H1 (cell line): ENCODE measurements at regions not wholly inside any gene's neighbourhood (a gene's known extent, or its start where the extent isn't known, plus 50 kb on each side); places are given as distances from the start of the nearest gene placed in this dataset.

Experiments
- CTCF ChIA-PET: fragments of 300-600 bp; sonication (Branson Sonifier 250); formaldehyde crosslinking; loops from one replicate; lab custom pipeline; 2021; ENCODE audit not compliant: partially characterized antibody; lab: Charles Lee
- POLR2A ChIA-PET: fragments of 300-600 bp; sonication (Branson Sonifier 250); formaldehyde crosslinking; loops from one replicate; lab custom pipeline; 2021; ENCODE audit warnings: inconsistent platforms; ENCODE audit not compliant: partially characterized antibody; lab: Charles Lee
- DNase-seq, 2 experiments: peaks; one replicate each; pipeline versions ENCODE4 v3.0.0 to v3.0.0-alpha.2; 2010 to 2022; ENCODE audit warnings: low spot score in 2 of 2, low read depth in 1 of 2, mixed read lengths in 1 of 2
- FAIRE-seq: peaks from 2 replicates; lab custom pipeline; 2011; peaks lifted over from hg19 to GRCh38; lab: Jason Lieb, UNC
- H2AFZ ChIP-seq: 2 replicates; pipeline ENCODE4 v1.8.1; 2012; ENCODE audit warnings: low read length, inconsistent platforms
- H2AK5ac ChIP-seq: 2 replicates; pipeline ENCODE4 v1.6.1; 2013; ENCODE audit warnings: low read depth, low read length
- H2BK120ac ChIP-seq: replicated peaks from 2 replicates; pipeline ENCODE3; 2013; ENCODE audit warnings: low read depth, low read length, inconsistent platforms
- H2BK12ac ChIP-seq: 2 replicates; pipeline ENCODE4 v1.6.1; 2013; ENCODE audit warnings: low read depth, low read length
- H2BK15ac ChIP-seq: 2 replicates; pipeline ENCODE4 v1.6.1; 2013; ENCODE audit warnings: low read length
- H2BK20ac ChIP-seq: 2 replicates; pipeline ENCODE4 v1.6.1; 2013; ENCODE audit warnings: low read length
- H2BK5ac ChIP-seq: 2 replicates; pipeline ENCODE4 v1.6.1; 2013; ENCODE audit warnings: low read depth, low read length
- H3K14ac ChIP-seq: 2 replicates; pipeline ENCODE4 v1.6.1; 2013; ENCODE audit warnings: inconsistent platforms; ENCODE audit not compliant: insufficient read length
- H3K18ac ChIP-seq: 2 replicates; pipeline ENCODE4 v1.6.1; 2013; ENCODE audit warnings: low read length; ENCODE audit errors: extremely low read depth
- H3K23ac ChIP-seq: 2 replicates; pipeline ENCODE4 v1.6.1; 2013; ENCODE audit warnings: inconsistent platforms; ENCODE audit not compliant: insufficient read length
- H3K23me2 ChIP-seq: 2 replicates; pipeline ENCODE4 v1.6.1; 2013; ENCODE audit warnings: low read depth, low read length
- H3K27ac ChIP-seq: 2 replicates; pipeline ENCODE4 v1.6.1; 2011; ENCODE audit warnings: low read depth, low read length, inconsistent platforms
- H3K27me3 ChIP-seq, 4 experiments: replicated peaks in 1 of 4; 1 replicate in 1 of 4; 2 replicates in 3 of 4; pipeline versions ENCODE4 v1.6.1 to v1.8.1; 2011 to 2013; ENCODE audit warnings: low read length in 3 of 4, mild to moderate bottlenecking in 3 of 4, inconsistent platforms in 2 of 4, mixed read lengths in 2 of 4, moderate library complexity in 1 of 4; ENCODE audit not compliant: control insufficient read depth in 3 of 4, insufficient read depth in 3 of 4; ENCODE audit errors: extremely low read depth in 1 of 4
- H3K36me3 ChIP-seq, 4 experiments: 2 replicates each; pipeline versions ENCODE4 v1.6.1 to v1.8.1; 2011 to 2013; ENCODE audit warnings: mild to moderate bottlenecking in 4 of 4, low read length in 3 of 4, moderate library complexity in 2 of 4, control low read depth in 1 of 4, inconsistent platforms in 1 of 4; ENCODE audit not compliant: insufficient read depth in 4 of 4, control insufficient read depth in 2 of 4
- H3K4ac ChIP-seq: replicated peaks from 2 replicates; pipeline ENCODE3; 2013; ENCODE audit warnings: low read length, low read depth, mixed read lengths, inconsistent platforms; ENCODE audit not compliant: insufficient read length
- H3K4me1 ChIP-seq, 4 experiments: replicated peaks in 1 of 4; 1 replicate in 1 of 4; 2 replicates in 3 of 4; pipeline versions ENCODE4 v1.6.1 to v1.8.1; 2011 to 2013; ENCODE audit warnings: low read length in 3 of 4, inconsistent platforms in 2 of 4, mixed read lengths in 1 of 4; ENCODE audit not compliant: insufficient read depth in 4 of 4, control insufficient read depth in 3 of 4
- H3K4me2 ChIP-seq, 2 experiments: 2 replicates each; pipeline versions ENCODE4 v1.6.1 to v1.8.1; 2011 to 2013; ENCODE audit warnings: low read depth in 2 of 2, low read length in 2 of 2, control low read depth in 1 of 2, inconsistent platforms in 1 of 2, mild to moderate bottlenecking in 1 of 2; ENCODE audit not compliant: insufficient read depth in 1 of 2
- H3K4me3 ChIP-seq, 4 experiments: fragments of 200-600, 300-600 bp in 1 of 4; sonication (generic), shearing (Covaris generic), sonication (Bioruptor Twin) in 1 of 4; 2 replicates each; pipeline versions ENCODE4 v1.5.1 to v1.8.1; 2011 to 2016; ENCODE audit warnings: low read length in 4 of 4, low read depth in 3 of 4, control low read depth in 2 of 4, inconsistent platforms in 2 of 4, mild to moderate bottlenecking in 2 of 4, mixed read lengths in 1 of 4, moderate library complexity in 1 of 4; ENCODE audit not compliant: insufficient read depth in 2 of 4; ENCODE audit errors: extremely low read depth in 1 of 4
- H3K56ac ChIP-seq: replicated peaks from 2 replicates; pipeline ENCODE3; 2013; ENCODE audit warnings: low read depth, mild to moderate bottlenecking, mixed read lengths, low read length, inconsistent platforms; ENCODE audit not compliant: insufficient read length
- H3K79me1 ChIP-seq: 2 replicates; pipeline ENCODE4 v1.6.1; 2013; ENCODE audit warnings: low read depth, low read length, control low read depth
- H3K79me2 ChIP-seq, 2 experiments: 2 replicates each; pipeline versions ENCODE4 v1.6.1 to v1.8.1; 2012 to 2013; ENCODE audit warnings: low read length in 2 of 2, mild to moderate bottlenecking in 2 of 2, inconsistent platforms in 1 of 2; ENCODE audit not compliant: insufficient read depth in 2 of 2, control insufficient read depth in 1 of 2
- H3K9ac ChIP-seq, 4 experiments: replicated peaks in 1 of 4; 1 replicate in 1 of 4; 2 replicates in 3 of 4; pipeline versions ENCODE4 v1.6.1 to v1.8.1; 2011 to 2013; ENCODE audit warnings: low read depth in 3 of 4, low read length in 3 of 4, control low read depth in 2 of 4, mild to moderate bottlenecking in 2 of 4, moderate library complexity in 2 of 4, inconsistent platforms in 1 of 4; ENCODE audit errors: extremely low read depth in 1 of 4
- H3K9me3 ChIP-seq, 2 experiments: 2 replicates each; pipeline versions ENCODE4 v1.6.1 to v1.8.1; 2012 to 2013; ENCODE audit warnings: mild to moderate bottlenecking in 2 of 2, moderate library complexity in 2 of 2, control low read depth in 1 of 2, inconsistent platforms in 1 of 2, low read depth in 1 of 2, low read length in 1 of 2, mixed read lengths in 1 of 2; ENCODE audit not compliant: insufficient read depth in 2 of 2
- H4K20me1 ChIP-seq, 2 experiments: replicated peaks in 1 of 2; 2 replicates each; pipeline versions ENCODE3 to v1.8.1; 2011 to 2013; ENCODE audit warnings: inconsistent platforms in 2 of 2, low read length in 2 of 2, mild to moderate bottlenecking in 1 of 2; ENCODE audit not compliant: insufficient read depth in 2 of 2, control insufficient read depth in 1 of 2
- H4K5ac ChIP-seq: 2 replicates; pipeline ENCODE4 v1.6.1; 2013; ENCODE audit warnings: low read length, low read depth, mixed read lengths, inconsistent platforms; ENCODE audit not compliant: insufficient read length
- H4K8ac ChIP-seq: 2 replicates; pipeline ENCODE4 v1.8.0; 2013; ENCODE audit warnings: mild to moderate bottlenecking, moderate library complexity, low read length, inconsistent platforms; ENCODE audit not compliant: insufficient read depth; ENCODE audit errors: extremely low read depth
- H4K91ac ChIP-seq: replicated peaks from 2 replicates; pipeline ENCODE3; 2013; ENCODE audit warnings: low read length, mixed read lengths, inconsistent platforms; ENCODE audit not compliant: insufficient read length
- KDM1A ChIP-seq: fragments of 200-600, 300-600 bp; sonication (generic); IDR thresholded peaks from 2 replicates; pipeline ENCODE4 v1.7.1; 2016; ENCODE audit warnings: mild to moderate bottlenecking, low read length, borderline replicate concordance
- WGBS, 2 experiments: shearing (Covaris generic) in 1 of 2; methylation state at CpG; one replicate each; pipeline versions ENCODE4 v1.1.6 to v1.1.7; 2013 to 2015; ENCODE audit warnings: low lambda C conversion rate in 2 of 2, mixed read lengths in 2 of 2, inconsistent platforms in 1 of 2, low coverage in 1 of 2, missing lambda C conversion rate in 1 of 2; ENCODE audit not compliant: insufficient replicate concordance in 2 of 2, insufficient coverage in 1 of 2, insufficient read length in 1 of 2; ENCODE audit errors: extremely low coverage in 1 of 2, missing lambda C conversion rate in 1 of 2; 5-methylcytosine and 5-hydroxymethylcytosine counted together

GRCh38 chr7:155222061-155222460 is 75.6 kb upstream of the INSIG1 start:
- H2BK5ac ChIP-seq = no peak overlapping the region
- H3K79me2 ChIP-seq = no peaks in the 10 kb centered on the region
- WGBS, 2 experiments = 83% methylated on average over 2 of the region's 2 CpGs; no CpG with 5 or more reads in 1 of the 2 experiments
- no peak overlapping the region for H2BK12ac ChIP-seq
- H3K36me3 ChIP-seq = no peaks in the 10 kb centered on the region
- H3K4ac ChIP-seq = no peak overlapping the region
- no peak overlapping the region for H2AFZ ChIP-seq
- CTCF ChIA-PET = interaction anchor here (0.7 kb wide), 1 partner anchor 118 kb away, joined by 3 read pairs; no protein-coding TSS in a partner anchor
- H2BK120ac ChIP-seq = no peak overlapping the region
- no peak overlapping the region for H3K9ac ChIP-seq
- H3K23ac ChIP-seq = no peak overlapping the region
- H2BK15ac ChIP-seq = no peak overlapping the region
- H4K5ac ChIP-seq = no peak overlapping the region
- H3K9me3 ChIP-seq = no peaks in the 10 kb centered on the region
- no peaks in the 10 kb centered on the region for H4K20me1 ChIP-seq
- no peak for TF ChIP-seq KDM1A
- TF ChIP-seq, all 59 proteins: peak for 0
- Histone ChIP-seq H3K56ac (no peak overlapping the region), H3K79me1 (no peaks in the 10 kb centered on the region), H4K91ac (no peak overlapping the region), H2AK5ac (no peak overlapping the region), H4K8ac (no peak overlapping the region), H3K27me3 (peaks cover 0 to 3% (median 0%) of the 10 kb centered on the region in 4 experiments; a peak in 2 of 7 replicates), H3K4me1 (peaks cover 0 to 15% (median 6%) of the 10 kb centered on the region in 4 experiments; a peak in 6 of 7 replicates), H3K4me3 (no peak overlapping the region), H2BK20ac (no peak overlapping the region), H3K23me2 (no peaks in the 10 kb centered on the region), H3K4me2 (no peak overlapping the region), H3K18ac (no peak overlapping the region), H3K14ac (no peak overlapping the region), H3K27ac (no peak overlapping the region)
- DNase-seq (no peak), FAIRE-seq (no peak)
- POLR2A ChIA-PET = no interaction called here
